ENCODE measurements at regions not wholly inside any gene's neighbourhood (a gene's known extent, or its start where the extent isn't known, plus 50 kb on each side); places are given as distances from the start of the nearest gene placed in this dataset.

GRCh38 chr13:22028831-22029230, 358.0 kb downstream of the FGF9 start:
- Histone ChIP-seq H3K9me1 (ENCODE audit: control insufficient read depth, insufficient read depth, low read length) (no peaks in the 10 kb centered on the region), H3K4me3 (no peak overlapping the region), H3K4me1 (replicated peaks in 1 of 2; ENCODE audit: control insufficient read depth in 2 of 2, insufficient read depth in 2 of 2, low read length in 2 of 2) (no peaks in the 10 kb centered on the region), H3K9me3 (replicated peaks; ENCODE audit: control insufficient read depth, insufficient read depth, low read depth, low read length) (no peaks in the 10 kb centered on the region), H3K27me3 (ENCODE audit: control insufficient read depth in 2 of 2, insufficient read depth in 2 of 2, low read length in 2 of 2) (peaks cover 0 to 4% of the 10 kb centered on the region in 2 experiments; a peak in 2 of 5 replicates), H4K20me1 (replicated peaks; ENCODE audit: control insufficient read depth, insufficient read depth, low read length) (no peaks in the 10 kb centered on the region), H2AFZ (ENCODE audit: low read depth, low read length) (no peak overlapping the region), H3K4me2 (ENCODE audit: insufficient read depth, low read length) (no peak overlapping the region), H3K9ac (ENCODE audit: insufficient read depth in 1 of 2, low read depth in 2 of 2, low read length in 2 of 2) (no peak overlapping the region), H3K79me2 (ENCODE audit: control insufficient read depth, insufficient read depth, low read length) (no peaks in the 10 kb centered on the region), H3K27ac (ENCODE audit: extremely low read depth, low read depth, low read length) (no peak overlapping the region), H3K36me3 (ENCODE audit: control insufficient read depth, insufficient read depth, low read length) (no peaks in the 10 kb centered on the region)
- DNase-seq (ENCODE audit: extremely low read depth in 1 of 4, low spot score in 3 of 4) (no peak), FAIRE-seq (no peak), ATAC-seq (no peak)
- 1% methylated on average over 7 of the region's 7 CpGs for WGBS (ENCODE audit: insufficient coverage, low coverage, missing lambda C conversion rate)
- TF ChIP-seq GABPB2 (CRISPR knock-in tag; conservative IDR thresholded peaks at IDR 0.05) (no peak), NFYB (IDR thresholded peaks at IDR 0.05; ENCODE audit: extremely low read depth, insufficient read length) (no peak), CBX3 (IDR thresholded peaks at IDR 0.05; ENCODE audit: borderline replicate concordance in 1 of 2, low read length in 2 of 2) (no peak), TGIF2 (CRISPR knock-in tag; IDR thresholded peaks at IDR 0.05) (no peak), ZNF253 (CRISPR knock-in tag; conservative IDR thresholded peaks at IDR 0.05) (no peak), PPARD (CRISPR knock-in tag; IDR thresholded peaks at IDR 0.05) (no peak), ELF2 (CRISPR knock-in tag; IDR thresholded peaks at IDR 0.05) (no peak), ZFP30 (CRISPR knock-in tag; IDR thresholded peaks at IDR 0.05; ENCODE audit: borderline replicate concordance) (no peak), TEAD2 (tag; IDR thresholded peaks at IDR 0.05) (no peak), BRCA1 (IDR thresholded peaks at IDR 0.05) (no peak), BRCA1 (CRISPR knock-in tag; IDR thresholded peaks at IDR 0.05) (no peak), ZNF717 (CRISPR knock-in tag; IDR thresholded peaks at IDR 0.05) (no peak)
- TF ChIP-seq, protein P1, sequence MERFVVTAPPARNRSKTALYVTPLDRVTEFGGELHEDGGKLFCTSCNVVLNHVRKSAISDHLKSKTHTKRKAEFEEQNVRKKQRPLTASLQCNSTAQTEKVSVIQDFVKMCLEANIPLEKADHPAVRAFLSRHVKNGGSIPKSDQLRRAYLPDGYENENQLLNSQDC (CRISPR knock-in tag; IDR thresholded peaks at IDR 0.05) = no peak
- TF ChIP-seq, protein P2, sequence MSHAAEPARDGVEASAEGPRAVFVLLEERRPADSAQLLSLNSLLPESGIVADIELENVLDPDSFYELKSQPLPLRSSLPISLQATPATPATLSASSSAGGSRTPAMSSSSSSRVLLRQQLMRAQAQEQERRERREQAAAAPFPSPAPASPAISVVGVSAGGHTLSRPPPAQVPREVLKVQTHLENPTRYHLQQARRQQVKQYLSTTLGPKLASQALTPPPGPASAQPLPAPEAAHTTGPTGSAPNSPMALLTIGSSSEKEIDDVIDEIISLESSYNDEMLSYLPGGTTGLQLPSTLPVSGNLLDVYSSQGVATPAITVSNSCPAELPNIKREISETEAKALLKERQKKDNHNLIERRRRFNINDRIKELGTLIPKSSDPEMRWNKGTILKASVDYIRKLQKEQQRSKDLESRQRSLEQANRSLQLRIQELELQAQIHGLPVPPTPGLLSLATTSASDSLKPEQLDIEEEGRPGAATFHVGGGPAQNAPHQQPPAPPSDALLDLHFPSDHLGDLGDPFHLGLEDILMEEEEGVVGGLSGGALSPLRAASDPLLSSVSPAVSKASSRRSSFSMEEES (CRISPR knock-in tag; IDR thresholded peaks at IDR 0.05) = no peak
- TF ChIP-seq, protein P3, sequence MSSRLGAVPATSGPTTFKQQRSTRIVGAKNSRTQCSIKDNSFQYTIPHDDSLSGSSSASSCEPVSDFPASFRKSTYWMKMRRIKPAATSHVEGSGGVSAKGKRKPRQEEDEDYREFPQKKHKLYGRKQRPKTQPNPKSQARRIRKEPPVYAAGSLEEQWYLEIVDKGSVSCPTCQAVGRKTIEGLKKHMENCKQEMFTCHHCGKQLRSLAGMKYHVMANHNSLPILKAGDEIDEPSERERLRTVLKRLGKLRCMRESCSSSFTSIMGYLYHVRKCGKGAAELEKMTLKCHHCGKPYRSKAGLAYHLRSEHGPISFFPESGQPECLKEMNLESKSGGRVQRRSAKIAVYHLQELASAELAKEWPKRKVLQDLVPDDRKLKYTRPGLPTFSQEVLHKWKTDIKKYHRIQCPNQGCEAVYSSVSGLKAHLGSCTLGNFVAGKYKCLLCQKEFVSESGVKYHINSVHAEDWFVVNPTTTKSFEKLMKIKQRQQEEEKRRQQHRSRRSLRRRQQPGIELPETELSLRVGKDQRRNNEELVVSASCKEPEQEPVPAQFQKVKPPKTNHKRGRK (tag; IDR thresholded peaks at IDR 0.05) = no peak
- TF ChIP-seq, protein P4, sequence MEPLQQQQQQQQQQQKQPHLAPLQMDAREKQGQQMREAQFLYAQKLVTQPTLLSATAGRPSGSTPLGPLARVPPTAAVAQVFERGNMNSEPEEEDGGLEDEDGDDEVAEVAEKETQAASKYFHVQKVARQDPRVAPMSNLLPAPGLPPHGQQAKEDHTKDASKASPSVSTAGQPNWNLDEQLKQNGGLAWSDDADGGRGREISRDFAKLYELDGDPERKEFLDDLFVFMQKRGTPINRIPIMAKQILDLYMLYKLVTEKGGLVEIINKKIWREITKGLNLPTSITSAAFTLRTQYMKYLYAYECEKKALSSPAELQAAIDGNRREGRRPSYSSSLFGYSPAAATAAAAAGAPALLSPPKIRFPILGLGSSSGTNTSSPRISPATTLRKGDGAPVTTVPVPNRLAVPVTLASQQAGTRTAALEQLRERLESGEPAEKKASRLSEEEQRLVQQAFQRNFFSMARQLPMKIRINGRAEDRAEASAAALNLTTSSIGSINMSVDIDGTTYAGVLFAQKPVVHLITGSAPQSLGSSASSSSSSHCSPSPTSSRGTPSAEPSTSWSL (CRISPR knock-in tag; IDR thresholded peaks at IDR 0.05; ENCODE audit: borderline replicate concordance) = no peak
- in situ Hi-C loops (cut with MboI) (no loop called here), intact Hi-C loops (cut with micrococcal nuclease) (no loop called here)
- no TSS peak for BruUV-seq (replicated peaks)
- CTCF ChIA-PET (ENCODE audit: low intra/inter-chr PET ratio) = no interaction called here
- POLR2A ChIA-PET = no interaction called here
